Loucy (cell line): ENCODE measurements at regions not wholly inside any gene's neighbourhood (a gene's known extent, or its start where the extent isn't known, plus 50 kb on each side); places are given as distances from the start of the nearest gene placed in this dataset.

Experiments used
- H2AFZ ChIP-seq: fragments of 200-600 bp; sonication (generic); 2 replicates; pipeline ENCODE4 v1.6.0; 2016; ENCODE audit warnings: antibody characterized with exemption, mild to moderate bottlenecking, low read length, moderate library complexity
- H3F3A ChIP-seq: fragments of 200-600 bp; 2 replicates; pipeline ENCODE4 v1.6.0; 2016; ENCODE audit warnings: antibody characterized with exemption, low read depth, mild to moderate bottlenecking
- H3K27me3 ChIP-seq: fragments of 200-600 bp; sonication (generic); 2 replicates; pipeline ENCODE4 v1.6.1; 2014; ENCODE audit warnings: low read length, mild to moderate bottlenecking; ENCODE audit not compliant: insufficient read depth, poor library complexity, severe bottlenecking
- H3K36me3 ChIP-seq: fragments of 200-600 bp; sonication (generic); 2 replicates; pipeline ENCODE4 v1.6.1; 2016; ENCODE audit warnings: low read length; ENCODE audit not compliant: insufficient read depth
- H3K4me1 ChIP-seq: fragments of 200-600 bp; sonication (generic); 2 replicates; pipeline ENCODE4 v1.5.1; 2014; ENCODE audit warnings: low read length, mild to moderate bottlenecking; ENCODE audit not compliant: insufficient read depth, poor library complexity, severe bottlenecking
- H3K4me2 ChIP-seq: fragments of 200-600 bp; sonication (generic); 2 replicates; pipeline ENCODE4 v1.6.0; 2014; ENCODE audit warnings: antibody characterized with exemption, low read length, low read depth, mild to moderate bottlenecking; ENCODE audit not compliant: poor library complexity, severe bottlenecking
- H3K4me3 ChIP-seq: fragments of 200-600 bp; sonication (generic); 2 replicates; pipeline ENCODE4 v1.5.1; 2014; ENCODE audit warnings: low read length, mild to moderate bottlenecking, mixed read lengths; ENCODE audit not compliant: poor library complexity, severe bottlenecking
- H3K79me2 ChIP-seq: fragments of 200-600 bp; sonication (generic); 2 replicates; pipeline ENCODE4 v1.6.1; 2014; ENCODE audit warnings: low read length; ENCODE audit not compliant: insufficient read depth
- H3K9ac ChIP-seq: fragments of 200-600 bp; sonication (generic); 2 replicates; pipeline ENCODE4 v1.6.0; 2014; ENCODE audit warnings: mild to moderate bottlenecking, low read depth, low read length, moderate library complexity; ENCODE audit not compliant: poor library complexity, severe bottlenecking
- H3K9me2 ChIP-seq: fragments of 200-600 bp; sonication (generic); replicated peaks from 2 replicates; pipeline ENCODE4 v1.6.1; 2016; ENCODE audit warnings: low read depth, low read length, mixed read lengths
- H3K9me3 ChIP-seq: fragments of 200-600 bp; sonication (generic); 2 replicates; pipeline ENCODE4 v1.6.1; 2014; ENCODE audit warnings: mild to moderate bottlenecking, antibody characterized with exemption, low read length, low read depth; ENCODE audit not compliant: insufficient read depth
- H4K20me1 ChIP-seq: fragments of 200-600 bp; sonication (generic); 2 replicates; pipeline ENCODE4 v1.6.0; 2014; ENCODE audit warnings: antibody characterized with exemption, low read length, mild to moderate bottlenecking; ENCODE audit not compliant: insufficient read depth, poor library complexity, severe bottlenecking
- EZH2phosphoT487 ChIP-seq: fragments of 200-600 bp; IDR thresholded peaks from 2 replicates; pipeline ENCODE4 v1.6.1; 2018; ENCODE audit warnings: antibody characterized with exemption, mild to moderate bottlenecking, moderate library complexity, borderline replicate concordance
- TF ChIP-seq, protein P1 (sequence below): fragments of 200-600 bp; sonication (generic); conservative IDR thresholded peaks from 2 replicates; pipeline ENCODE4 v1.5.1; 2014; ENCODE audit warnings: mild to moderate bottlenecking, antibody characterized with exemption, low read length

DNA sequence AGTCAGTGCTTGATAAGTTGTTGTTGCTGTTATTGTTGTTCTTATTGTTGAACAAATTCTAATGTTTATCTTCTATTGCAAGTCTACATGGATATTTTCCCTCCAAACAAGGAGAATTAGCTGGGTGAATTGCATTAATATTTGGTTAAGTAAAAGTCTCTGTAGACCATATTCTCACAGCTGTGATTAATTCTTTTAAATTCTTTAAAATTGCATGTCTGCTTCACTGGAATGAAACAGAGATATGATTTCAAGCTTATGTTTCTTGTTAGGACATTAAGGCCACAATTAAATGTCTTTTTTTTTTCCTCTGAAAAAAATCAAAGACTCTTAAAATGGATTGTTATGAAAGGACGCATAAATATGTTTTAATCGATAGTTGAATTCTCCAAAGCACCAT, 153.4 kb downstream of the EBLN2 start:
- no peaks in the 10 kb centered on the region for H3K4me1 ChIP-seq
- H3K4me2 ChIP-seq: no peak overlapping the region
- H4K20me1 ChIP-seq: no peaks in the 10 kb centered on the region
- no peak overlapping the region for H3K4me3 ChIP-seq
- no peaks in the 10 kb centered on the region for H3K79me2 ChIP-seq
- no peak overlapping the region for H3K9ac ChIP-seq
- no peaks in the 10 kb centered on the region for H3K9me3 ChIP-seq
- no peaks in the 10 kb centered on the region for H3F3A ChIP-seq
- H3K36me3 ChIP-seq: no peaks in the 10 kb centered on the region
- no peaks in the 10 kb centered on the region for H3K9me2 ChIP-seq
- H2AFZ ChIP-seq: no peak overlapping the region
- TF ChIP-seq EZH2phosphoT487: no peak
- TF ChIP-seq, protein P1, sequence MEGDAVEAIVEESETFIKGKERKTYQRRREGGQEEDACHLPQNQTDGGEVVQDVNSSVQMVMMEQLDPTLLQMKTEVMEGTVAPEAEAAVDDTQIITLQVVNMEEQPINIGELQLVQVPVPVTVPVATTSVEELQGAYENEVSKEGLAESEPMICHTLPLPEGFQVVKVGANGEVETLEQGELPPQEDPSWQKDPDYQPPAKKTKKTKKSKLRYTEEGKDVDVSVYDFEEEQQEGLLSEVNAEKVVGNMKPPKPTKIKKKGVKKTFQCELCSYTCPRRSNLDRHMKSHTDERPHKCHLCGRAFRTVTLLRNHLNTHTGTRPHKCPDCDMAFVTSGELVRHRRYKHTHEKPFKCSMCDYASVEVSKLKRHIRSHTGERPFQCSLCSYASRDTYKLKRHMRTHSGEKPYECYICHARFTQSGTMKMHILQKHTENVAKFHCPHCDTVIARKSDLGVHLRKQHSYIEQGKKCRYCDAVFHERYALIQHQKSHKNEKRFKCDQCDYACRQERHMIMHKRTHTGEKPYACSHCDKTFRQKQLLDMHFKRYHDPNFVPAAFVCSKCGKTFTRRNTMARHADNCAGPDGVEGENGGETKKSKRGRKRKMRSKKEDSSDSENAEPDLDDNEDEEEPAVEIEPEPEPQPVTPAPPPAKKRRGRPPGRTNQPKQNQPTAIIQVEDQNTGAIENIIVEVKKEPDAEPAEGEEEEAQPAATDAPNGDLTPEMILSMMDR: no peak
- H3K27me3 ChIP-seq: no peaks in the 10 kb centered on the region

DNA sequence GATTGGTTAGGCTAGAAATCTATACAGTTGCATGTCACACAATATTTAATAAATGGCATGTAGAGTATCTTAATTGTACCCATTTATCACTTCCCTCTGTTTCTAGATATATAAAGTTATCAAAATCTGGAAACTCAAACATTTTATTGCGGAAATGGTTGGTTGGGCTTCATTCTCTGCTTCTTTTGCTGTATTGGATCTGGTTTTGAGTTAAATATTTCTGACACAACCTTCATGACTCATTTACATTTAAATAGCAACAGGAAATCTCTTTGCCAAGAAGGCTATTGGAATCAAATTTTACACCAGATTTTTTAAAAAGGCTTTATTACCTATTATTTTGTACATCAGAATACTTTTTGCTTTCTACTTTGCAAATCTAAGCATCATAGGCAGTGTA, 153.8 kb downstream of the EBLN2 start:
- no peaks in the 10 kb centered on the region for H3K79me2 ChIP-seq
- H3K4me3 ChIP-seq: no peak overlapping the region
- no peaks in the 10 kb centered on the region for H4K20me1 ChIP-seq
- no peaks in the 10 kb centered on the region for H3K27me3 ChIP-seq
- no peaks in the 10 kb centered on the region for H3K36me3 ChIP-seq
- no peak for TF ChIP-seq EZH2phosphoT487
- TF ChIP-seq, protein P1: no peak
- H3F3A ChIP-seq: no peaks in the 10 kb centered on the region
- H3K9me3 ChIP-seq: no peaks in the 10 kb centered on the region
- H3K9me2 ChIP-seq: no peaks in the 10 kb centered on the region
- no peak overlapping the region for H3K9ac ChIP-seq
- no peak overlapping the region for H3K4me2 ChIP-seq
- no peak overlapping the region for H2AFZ ChIP-seq
- no peaks in the 10 kb centered on the region for H3K4me1 ChIP-seq

DNA sequence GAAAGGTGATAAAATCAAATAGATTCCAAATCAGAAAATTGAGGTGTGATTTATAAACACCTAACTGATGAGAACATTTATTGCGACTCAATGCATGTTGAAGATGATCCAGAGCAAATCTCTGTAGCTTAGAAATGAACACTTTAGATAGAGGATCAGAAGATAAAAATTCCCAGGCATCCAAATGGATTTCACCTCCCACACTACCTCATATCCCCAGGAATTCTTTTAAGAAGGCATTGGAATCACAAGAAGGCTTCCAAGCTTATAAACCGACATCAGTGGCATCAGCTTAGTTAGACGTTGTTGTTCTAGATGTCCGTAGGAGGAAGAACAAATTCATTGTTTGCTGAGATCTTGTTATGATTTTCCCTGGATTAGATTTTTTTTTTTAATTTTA, 154.4 kb downstream of the EBLN2 start:
- no peaks in the 10 kb centered on the region for H3K4me1 ChIP-seq
- H3K4me2 ChIP-seq: no peak overlapping the region
- no peak overlapping the region for H3K9ac ChIP-seq
- H3K27me3 ChIP-seq: no peaks in the 10 kb centered on the region
- no peaks in the 10 kb centered on the region for H3K79me2 ChIP-seq
- H3F3A ChIP-seq: no peaks in the 10 kb centered on the region
- no peaks in the 10 kb centered on the region for H4K20me1 ChIP-seq
- H3K9me3 ChIP-seq: no peaks in the 10 kb centered on the region
- H3K4me3 ChIP-seq: no peak overlapping the region
- no peak overlapping the region for H2AFZ ChIP-seq
- H3K36me3 ChIP-seq: no peaks in the 10 kb centered on the region
- TF ChIP-seq, protein P1: no peak
- no peak for TF ChIP-seq EZH2phosphoT487
- H3K9me2 ChIP-seq: no peaks in the 10 kb centered on the region
